Endothelial cell of umbilical vein (primary cell): ENCODE measurements at regions not wholly inside any gene's neighbourhood (a gene's known extent, or its start where the extent isn't known, plus 50 kb on each side); places are given as distances from the start of the nearest gene placed in this dataset.

ENCODE experiments used
- BruUV-seq: library from RNA; stranded (reverse); fragments of 400-500 nt; replicated peaks from 2 replicates; lab custom pipeline; 2021; lab: Mats Ljungman, UMichigan
- CTCF ChIA-PET: fragments of 300-600, 350-600 bp; sonication (Branson Sonifier 250); formaldehyde crosslinking; loops from one replicate; lab custom pipeline; 2021; ENCODE audit warnings: antibody characterized with exemption, inconsistent platforms; lab: Charles Lee
- POLR2A ChIA-PET: fragments of 300-600, 350-600 bp; sonication (Branson Sonifier 250); formaldehyde crosslinking; loops from one replicate; lab custom pipeline; 2021; ENCODE audit warnings: antibody characterized with exemption, inconsistent platforms; lab: Charles Lee
- DNase-seq: peaks from one replicate; pipeline ENCODE4 v3.0.0-alpha.2; 2011; ENCODE audit warnings: low read depth, low spot score
- FAIRE-seq: peaks from 2 replicates; lab custom pipeline; 2011; peaks lifted over from hg19 to GRCh38; lab: Jason Lieb, UNC
- H2AFZ ChIP-seq: 2 replicates; pipeline ENCODE4 v1.6.0; 2012; ENCODE audit warnings: low read depth, low read length, control low read depth, inconsistent platforms
- H3K27ac ChIP-seq: 2 replicates; pipeline ENCODE4 v1.5.1; 2011; ENCODE audit warnings: low read depth, mild to moderate bottlenecking, control low read depth, low read length, moderate library complexity; ENCODE audit not compliant: insufficient read depth
- H3K27me3 ChIP-seq, 2 experiments: 2 replicates each; pipeline versions ENCODE4 v1.6.0 to v1.6.1; 2011; ENCODE audit warnings: low read length in 2 of 2, mixed read lengths in 1 of 2; ENCODE audit not compliant: control insufficient read depth in 2 of 2, insufficient read depth in 2 of 2
- H3K36me3 ChIP-seq, 2 experiments: 2 replicates in 1 of 2; 3 replicates in 1 of 2; pipeline ENCODE4 v1.5.1; 2011; ENCODE audit warnings: low read length in 2 of 2, mild to moderate bottlenecking in 1 of 2, moderate library complexity in 1 of 2; ENCODE audit not compliant: control insufficient read depth in 2 of 2, insufficient read depth in 2 of 2; ENCODE audit errors: extremely low read depth in 1 of 2
- H3K4me1 ChIP-seq: 3 replicates; pipeline ENCODE4 v1.5.1; 2011; ENCODE audit warnings: mild to moderate bottlenecking, low read length; ENCODE audit not compliant: control insufficient read depth, insufficient read depth; ENCODE audit errors: extremely low read depth
- H3K4me2 ChIP-seq: 2 replicates; pipeline ENCODE4 v1.6.1; 2011; ENCODE audit warnings: low read length, control low read depth, mixed read lengths; ENCODE audit not compliant: insufficient read depth
- H3K4me3 ChIP-seq, 3 experiments: fragments of 200-600 bp in 1 of 3; sonication (generic), shearing (Covaris generic) in 1 of 3; replicated peaks in 1 of 3; 2 replicates each; pipeline ENCODE4 v1.5.1; 2011 to 2016; ENCODE audit warnings: control low read depth in 3 of 3, low read length in 3 of 3, mild to moderate bottlenecking in 2 of 3, inconsistent platforms in 1 of 3, low read depth in 1 of 3, moderate library complexity in 1 of 3; ENCODE audit not compliant: insufficient read depth in 1 of 3
- H3K79me2 ChIP-seq: 2 replicates; pipeline ENCODE4 v1.6.0; 2012; ENCODE audit warnings: low read length, inconsistent platforms; ENCODE audit not compliant: control insufficient read depth, insufficient read depth
- H3K9ac ChIP-seq: replicated peaks from 2 replicates; pipeline ENCODE3; 2011; ENCODE audit warnings: low read length, control low read depth; ENCODE audit not compliant: insufficient read depth; ENCODE audit errors: extremely low read depth
- H3K9me1 ChIP-seq: replicated peaks from 3 replicates; pipeline ENCODE4 v1.6.0; 2011; ENCODE audit warnings: mild to moderate bottlenecking, low read length; ENCODE audit not compliant: control insufficient read depth, insufficient read depth; ENCODE audit errors: extremely low read depth
- H3K9me3 ChIP-seq: replicated peaks from 2 replicates; pipeline ENCODE4 v1.5.1; 2012; ENCODE audit warnings: low read length, inconsistent platforms; ENCODE audit not compliant: control insufficient read depth, insufficient read depth
- H4K20me1 ChIP-seq: replicated peaks from 2 replicates; pipeline ENCODE3; 2011; ENCODE audit warnings: mild to moderate bottlenecking, low read length; ENCODE audit not compliant: control insufficient read depth, insufficient read depth; ENCODE audit errors: extremely low read depth
- CTCF ChIP-seq, 2 donors: IDR thresholded peaks; 1 replicate in 1 of 2; 2 replicates in 1 of 2; pipeline ENCODE4 v1.5.1; 2011; ENCODE audit warnings: low read length in 2 of 2, mild to moderate bottlenecking in 2 of 2, moderate library complexity in 2 of 2, control low read depth in 1 of 2, inconsistent platforms in 1 of 2, low read depth in 1 of 2; ENCODE audit not compliant: insufficient read depth in 1 of 2; ENCODE audit errors: extremely low read depth in 1 of 2
- EZH2 ChIP-seq: IDR thresholded peaks from 2 replicates; pipeline ENCODE4 v1.6.1; 2012; ENCODE audit warnings: borderline replicate concordance, low read depth, mild to moderate bottlenecking, moderate library complexity, low read length, inconsistent platforms; ENCODE audit not compliant: severe bottlenecking
- FOS ChIP-seq: IDR thresholded peaks from 2 replicates; pipeline ENCODE4 v1.6.1; 2011; ENCODE audit warnings: mild to moderate bottlenecking, low read length, moderate library complexity, borderline replicate concordance; ENCODE audit not compliant: insufficient read depth
- GATA2 ChIP-seq: IDR thresholded peaks from 2 replicates; pipeline ENCODE4 v1.7.0; 2011; ENCODE audit warnings: low read depth, mild to moderate bottlenecking, moderate library complexity, mixed read lengths, low read length; ENCODE audit not compliant: insufficient read length, insufficient read depth
- JUN ChIP-seq: IDR thresholded peaks from 2 replicates; pipeline ENCODE4 v1.6.1; 2011; ENCODE audit warnings: borderline replicate concordance, low read depth; ENCODE audit not compliant: insufficient read length, insufficient read depth
- MAX ChIP-seq: IDR thresholded peaks from 2 replicates; pipeline ENCODE4 v1.6.1; 2011; ENCODE audit not compliant: insufficient read depth, insufficient read length
- MYC ChIP-seq: IDR thresholded peaks from one replicate; pipeline ENCODE4 v1.6.1; 2011; ENCODE audit warnings: mild to moderate bottlenecking, low read depth, low read length
- POLR2A ChIP-seq: IDR thresholded peaks from 2 replicates; pipeline ENCODE4 v1.6.1; 2012; ENCODE audit warnings: low read depth, mild to moderate bottlenecking, control low read depth, low read length
- POLR2AphosphoS5 ChIP-seq: IDR thresholded peaks from 2 replicates; pipeline ENCODE4 v1.6.1; 2012; ENCODE audit warnings: low read depth, mild to moderate bottlenecking, control low read depth, low read length, moderate library complexity; ENCODE audit not compliant: insufficient read depth
- dilution Hi-C: fragments of 300-500 bp; cut with MboI; formaldehyde crosslinking; loops from one replicate; pipeline ENCODE4 v1.15.0; 2019; ENCODE audit warnings: low sequenced_read_pairs; ENCODE audit not compliant: extremely low pct_ligation_motif_present
- intact Hi-C: fragments of 100-400 bp; cut with micrococcal nuclease; formaldehyde crosslinking; loops from one replicate; pipeline ENCODE4 v1.10.0; 2022

GRCh38 chr1:187794561-187794960 lies 965.8 kb downstream of the PLA2G4A start:
- dilution Hi-C loops (no loop called here), intact Hi-C loops (no loop called here)
- Histone ChIP-seq H3K9ac (no peak overlapping the region), H3K9me3 (no peaks in the 10 kb centered on the region), H3K9me1 (no peaks in the 10 kb centered on the region), H3K36me3 (no peaks in the 10 kb centered on the region), H3K27me3 (no peaks in the 10 kb centered on the region), H4K20me1 (no peaks in the 10 kb centered on the region), H3K27ac (no peak overlapping the region), H3K4me2 (no peak overlapping the region), H3K4me3 (no peak overlapping the region), H2AFZ (no peak overlapping the region), H3K79me2 (no peaks in the 10 kb centered on the region), H3K4me1 (no peaks in the 10 kb centered on the region)
- POLR2A ChIA-PET = no interaction called here
- TF ChIP-seq POLR2AphosphoS5 (no peak), CTCF (IDR thresholded peaks at IDR 0.05; ENCODE audit: extremely low read depth in 1 of 2, insufficient read depth in 1 of 2, low read depth in 1 of 2, low read length in 2 of 2) (no peak), GATA2 (no peak), FOS (no peak), POLR2A (no peak), MYC (no peak), JUN (no peak), MAX (no peak), EZH2 (no peak)
- peak; percentile 35 for FAIRE-seq
- BruUV-seq = no TSS peak
- DNase-seq = no peak
- CTCF ChIA-PET = no interaction called here
